GM23248 (cell line): ENCODE measurements at regions not wholly inside any gene's neighbourhood (a gene's known extent, or its start where the extent isn't known, plus 50 kb on each side); places are given as distances from the start of the nearest gene placed in this dataset.

Source experiments
- EZH2 ChIP-seq: fragments of 200-600 bp; sonication (generic); IDR thresholded peaks from 2 replicates; pipeline ENCODE4 v1.6.1; 2018; ENCODE audit warnings: antibody characterized with exemption, mild to moderate bottlenecking; ENCODE audit not compliant: insufficient read depth, poor library complexity, severe bottlenecking
- EZH2phosphoT487 ChIP-seq: fragments of 200-600 bp; sonication (generic); IDR thresholded peaks from 2 replicates; pipeline ENCODE4 v1.6.1; 2018; ENCODE audit warnings: antibody characterized with exemption, moderate library complexity, mild to moderate bottlenecking, low read depth; ENCODE audit not compliant: insufficient read depth

- TF ChIP-seq EZH2 (no peak), EZH2phosphoT487 (no peak)
Measured at GRCh38 chr9:90059436-90059835, 454.6 kb downstream of the GADD45G start.
